Transverse colon (tissue), 4 donors: ENCODE measurements at regions not wholly inside any gene's neighbourhood (a gene's known extent, or its start where the extent isn't known, plus 50 kb on each side); places are given as distances from the start of the nearest gene placed in this dataset.

Experiments
- DNase-seq: peaks from one replicate; pipeline ENCODE4 v3.0.0-alpha.2; 2019
- H3K27ac ChIP-seq, 4 donors: fragments of 200-600 bp; sonication (generic); 2 replicates each; pipeline ENCODE4 v1.5.1; 2016 to 2018; ENCODE audit warnings: inconsistent platforms in 4 of 4
- H3K27me3 ChIP-seq: fragments of 200-600 bp; sonication (generic); 2 replicates; pipeline ENCODE4 v1.5.1; 2017; ENCODE audit warnings: inconsistent platforms
- H3K36me3 ChIP-seq, 4 donors: fragments of 200-600 bp; sonication (generic); 2 replicates each; pipeline ENCODE4 v1.5.1; 2017 to 2019; ENCODE audit warnings: inconsistent platforms in 4 of 4
- H3K4me1 ChIP-seq, 4 donors: fragments of 200-600 bp; sonication (generic); 2 replicates each; pipeline ENCODE4 v1.5.1; 2017 to 2020; ENCODE audit warnings: inconsistent platforms in 4 of 4
- H3K4me3 ChIP-seq, 4 donors: fragments of 200-600 bp; sonication (generic); 1 replicate in 1 of 4; 2 replicates in 3 of 4; pipeline versions ENCODE4 v1.5.1 to v1.6.1; 2017 to 2019; ENCODE audit warnings: inconsistent platforms in 4 of 4
- H3K9me3 ChIP-seq, 2 donors: fragments of 200-600 bp; sonication (generic); 2 replicates each; pipeline ENCODE4 v1.5.1; 2017 to 2019; ENCODE audit warnings: inconsistent platforms in 2 of 2
- CTCF ChIP-seq, 5 experiments: fragments of 200-600 bp in 3 of 5; fragments of 450-650 bp in 2 of 5; sonication (generic) in 3 of 5; IDR thresholded peaks; 1 replicate in 2 of 5; 2 replicates in 3 of 5; pipeline ENCODE4 v1.5.1; 2016 to 2017; ENCODE audit warnings: antibody characterized with exemption in 5 of 5, inconsistent platforms in 3 of 5, mild to moderate bottlenecking in 2 of 5, moderate library complexity in 1 of 5
- EP300 ChIP-seq: sonication (generic); formaldehyde crosslinking; IDR thresholded peaks from one replicate; pipeline ENCODE4 v1.6.1; 2017; ENCODE audit warnings: antibody characterized with exemption, low read depth
- POLR2A ChIP-seq: fragments of 450-650 bp; IDR thresholded peaks from one replicate; pipeline ENCODE4 v1.6.1; 2016; ENCODE audit warnings: antibody characterized with exemption, mild to moderate bottlenecking, moderate library complexity
- POLR2AphosphoS5 ChIP-seq, 3 donors: sonication (generic); formaldehyde crosslinking; IDR thresholded peaks; one replicate each; pipeline ENCODE4 v1.6.1; 2016; ENCODE audit warnings: antibody characterized with exemption in 3 of 3
- WGBS, 2 donors: methylation state at CpG; one replicate each; pipeline ENCODE4 v1.1.5; 2018; ENCODE audit warnings: low coverage in 1 of 2; 5-methylcytosine and 5-hydroxymethylcytosine counted together
- in situ Hi-C, 4 donors: fragments of 200-750 bp; cut with MboI; loops; one replicate each; pipeline versions ENCODE4 v1.15.0 to v1.15.1; 2017; ENCODE audit warnings: low sequenced_read_pairs in 3 of 4, low pct_ligation_motif_present in 1 of 4, low pct_unique_long_range_greater_than_20kb in 1 of 4
- intact Hi-C: fragments of 100-400 bp; cut with DNase I; formaldehyde crosslinking; loops from one replicate; pipeline ENCODE4 v1.15.1; 2023; ENCODE audit warnings: low total_unique reads

DNA sequence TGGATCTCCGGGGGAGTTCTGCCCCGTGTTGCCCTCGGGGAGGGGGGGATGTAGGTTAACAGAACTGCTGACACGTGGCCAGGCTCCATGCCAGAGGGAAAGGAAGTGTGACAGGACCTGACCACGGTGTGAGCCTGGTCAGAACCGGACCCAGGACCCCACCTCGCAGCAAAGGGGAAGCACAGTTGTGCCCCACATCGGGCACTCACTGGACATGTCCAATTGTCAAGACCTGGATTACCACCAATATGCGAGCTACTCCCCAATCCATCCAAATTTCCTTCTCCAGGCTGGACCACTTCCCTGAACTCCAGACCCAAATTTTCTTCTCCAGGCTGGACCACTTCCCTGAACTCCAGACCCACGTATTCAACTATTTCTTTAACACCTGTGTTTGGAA is 78.8 kb upstream of the PIWIL1 start:
- 68 to 77% methylated on average over 8 to 10 of the region's 10 CpGs for WGBS, 2 donors

GRCh38 chr12:130263025-130263424 is 74.7 kb upstream of the PIWIL1 start:
- TF ChIP-seq POLR2A (no peak), POLR2AphosphoS5 (IDR thresholded peaks at IDR 0.05) (no peak), CTCF (IDR thresholded peaks at IDR 0.05) (no peak), EP300 (no peak)
- 86 to 87% methylated on average over 4 to 5 of the region's 5 CpGs for WGBS, 2 donors
- Histone ChIP-seq H3K36me3 (no peaks in the 10 kb centered on the region), H3K4me3 (no peak overlapping the region), H3K27me3 (no peaks in the 10 kb centered on the region), H3K27ac (no peak overlapping the region), H3K4me1 (no peaks in the 10 kb centered on the region), H3K9me3 (no peaks in the 10 kb centered on the region)
- intact Hi-C loops (no loop called here), in situ Hi-C loops (no loop called here)
- no peak for DNase-seq

More for the DNA sequence above, 78.8 kb upstream of the PIWIL1 start:
- in situ Hi-C loops: no loop called here
- intact Hi-C loops: no loop called here
- Histone ChIP-seq H3K27me3 (no peaks in the 10 kb centered on the region), H3K9me3 (no peaks in the 10 kb centered on the region), H3K4me3 (no peak overlapping the region), H3K4me1 (no peaks in the 10 kb centered on the region), H3K36me3 (no peaks in the 10 kb centered on the region), H3K27ac (no peak overlapping the region)
- TF ChIP-seq POLR2A: no peak
- TF ChIP-seq EP300: no peak
- no peak for TF ChIP-seq POLR2AphosphoS5 (IDR thresholded peaks at IDR 0.05)
- no peak for TF ChIP-seq CTCF (IDR thresholded peaks at IDR 0.05)
- no peak for DNase-seq

DNA sequence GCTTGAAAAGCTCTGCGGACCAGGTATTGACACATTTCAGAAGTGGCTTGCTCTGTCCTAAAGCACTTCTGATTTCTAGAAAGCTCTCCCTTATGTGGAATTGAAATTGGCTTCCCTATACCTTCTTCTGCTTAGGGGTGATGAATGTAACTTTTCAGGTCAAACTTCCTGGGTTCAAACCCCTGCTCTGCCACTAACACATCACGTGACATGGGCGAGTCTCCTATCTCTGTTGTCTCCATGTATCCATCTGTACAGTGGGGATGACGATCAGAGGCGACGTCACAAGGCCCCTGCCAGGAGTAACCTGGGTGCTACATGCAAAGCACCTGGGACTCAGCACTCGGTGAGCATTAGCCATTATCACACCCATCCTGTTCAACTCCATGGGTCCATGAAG is 73.7 kb upstream of the PIWIL1 start:
- Histone ChIP-seq H3K4me1 (no peaks in the 10 kb centered on the region), H3K4me3 (no peak overlapping the region), H3K9me3 (no peaks in the 10 kb centered on the region), H3K36me3 (no peaks in the 10 kb centered on the region), H3K27me3 (no peaks in the 10 kb centered on the region), H3K27ac (no peak overlapping the region)
- intact Hi-C loops (no loop called here), in situ Hi-C loops (no loop called here)
- TF ChIP-seq POLR2AphosphoS5 (IDR thresholded peaks at IDR 0.05): no peak
- TF ChIP-seq EP300: no peak
- no peak for TF ChIP-seq CTCF (IDR thresholded peaks at IDR 0.05)
- no peak for TF ChIP-seq POLR2A
- DNase-seq: no peak
- WGBS, 2 donors: 71 to 84% methylated on average over 1 to 7 of the region's 7 CpGs

- intact Hi-C loops (no loop called here), in situ Hi-C loops (no loop called here)
- Histone ChIP-seq H3K36me3 (no peaks in the 10 kb centered on the region), H3K4me3 (no peak overlapping the region), H3K27me3 (no peaks in the 10 kb centered on the region), H3K27ac (no peak overlapping the region), H3K9me3 (no peaks in the 10 kb centered on the region), H3K4me1 (no peaks in the 10 kb centered on the region)
- 57 to 67% methylated on average over 4 to 11 of the region's 11 CpGs for WGBS, 2 donors
- no peak for DNase-seq
- TF ChIP-seq CTCF (IDR thresholded peaks at IDR 0.05) (no peak), POLR2AphosphoS5 (IDR thresholded peaks at IDR 0.05) (no peak), POLR2A (no peak), EP300 (no peak)
Observed at GRCh38 chr12:130266751-130267150, 70.9 kb upstream of the PIWIL1 start.
